PC-3 (cell line): ENCODE measurements at regions not wholly inside any gene's neighbourhood (a gene's known extent, or its start where the extent isn't known, plus 50 kb on each side); places are given as distances from the start of the nearest gene placed in this dataset.

Experiments
- ATAC-seq: fragments of 200-7000 bp; cut with Tn5 transposase; 2 replicates; pipeline ENCODE4 v1.9.1; 2020; ENCODE audit warnings: mild to moderate bottlenecking, moderate library complexity
- BruUV-seq: library from RNA; stranded (reverse); fragments of 400-500 nt; replicated peaks from 2 replicates; lab custom pipeline; 2021; lab: Mats Ljungman, UMichigan
- CTCF ChIA-PET: fragments of 300-600 bp; sonication (Branson Sonifier 250); formaldehyde crosslinking; loops from one replicate; lab custom pipeline; 2022; ENCODE audit warnings: antibody characterized with exemption; lab: Charles Lee
- POLR2A ChIA-PET: fragments of 300-600 bp; sonication (Branson Sonifier 250); formaldehyde crosslinking; loops from one replicate; lab custom pipeline; 2022; ENCODE audit warnings: antibody characterized with exemption; ENCODE audit not compliant: unreplicated experiment; lab: Charles Lee
- DNase-seq: peaks from one replicate; pipeline ENCODE4 v3.0.0-alpha.2; 2015
- H2AFZ ChIP-seq: fragments of 300-600 bp; sonication (generic); 2 replicates; pipeline ENCODE4 v1.6.0; 2016; ENCODE audit warnings: antibody characterized with exemption, low read length
- H3F3A ChIP-seq: fragments of 300-600 bp; sonication (generic); one replicate; pipeline ENCODE4 v1.6.0; 2017; ENCODE audit warnings: antibody characterized with exemption, low read length, control low read depth, mild to moderate bottlenecking; ENCODE audit not compliant: unreplicated experiment
- H3K27ac ChIP-seq: fragments of 300-600 bp; sonication (generic); 2 replicates; pipeline ENCODE4 v1.5.1; 2016; ENCODE audit warnings: mild to moderate bottlenecking, low read length
- H3K27me3 ChIP-seq: fragments of 300-600 bp; sonication (generic); 2 replicates; pipeline ENCODE4 v1.6.1; 2016; ENCODE audit warnings: low read length, mixed read lengths
- H3K36me3 ChIP-seq: fragments of 300-600 bp; sonication (generic); 2 replicates; pipeline ENCODE4 v1.6.1; 2016; ENCODE audit warnings: low read depth, mixed run types, low read length, mixed read lengths
- H3K4me1 ChIP-seq: fragments of 300-600 bp; sonication (generic); 2 replicates; pipeline ENCODE4 v1.5.1; 2016; ENCODE audit warnings: low read length; ENCODE audit not compliant: insufficient read depth
- H3K4me2 ChIP-seq: fragments of 300-600 bp; sonication (generic); 2 replicates; pipeline ENCODE4 v1.6.0; 2016; ENCODE audit warnings: low read length
- H3K4me3 ChIP-seq: fragments of 300-600 bp; sonication (generic); 2 replicates; pipeline ENCODE4 v1.5.1; 2016; ENCODE audit warnings: mild to moderate bottlenecking, low read length, mixed read lengths
- H3K79me2 ChIP-seq: fragments of 300-600 bp; sonication (generic); 2 replicates; pipeline ENCODE4 v1.6.1; 2017; ENCODE audit warnings: low read length, mixed read lengths
- H3K9ac ChIP-seq: fragments of 300-600 bp; sonication (generic); 2 replicates; pipeline ENCODE4 v1.6.0; 2016; ENCODE audit warnings: mild to moderate bottlenecking, low read length
- H3K9me2 ChIP-seq: fragments of 300-600 bp; sonication (generic); replicated peaks from 2 replicates; pipeline ENCODE4 v1.6.1; 2016; ENCODE audit warnings: mixed run types, low read length, mixed read lengths
- H3K9me3 ChIP-seq: fragments of 300-600 bp; sonication (generic); 2 replicates; pipeline ENCODE4 v1.6.1; 2016; ENCODE audit warnings: low read length, mixed read lengths
- H4K20me1 ChIP-seq: fragments of 300-600 bp; sonication (generic); 2 replicates; pipeline ENCODE4 v1.6.1; 2016; ENCODE audit warnings: low read length, mixed read lengths
- CTCF ChIP-seq: fragments of 300-600 bp; sonication (generic); conservative IDR thresholded peaks from 2 replicates; pipeline ENCODE4 v1.5.1; 2017; ENCODE audit warnings: antibody characterized with exemption, low read depth, mild to moderate bottlenecking, low read length
- EZH2 ChIP-seq: fragments of 300-600 bp; sonication (generic); IDR thresholded peaks from one replicate; pipeline ENCODE4 v1.6.1; 2017; ENCODE audit warnings: antibody characterized with exemption, mild to moderate bottlenecking, low read length; ENCODE audit not compliant: unreplicated experiment
- EZH2phosphoT487 ChIP-seq: fragments of 300-600 bp; sonication (generic); IDR thresholded peaks from 2 replicates; pipeline ENCODE4 v1.6.1; 2018; ENCODE audit warnings: mild to moderate bottlenecking, antibody characterized with exemption, low read length, borderline replicate concordance
- intact Hi-C: fragments of 100-400 bp; cut with micrococcal nuclease; formaldehyde crosslinking; loops from 2 replicates; pipeline ENCODE4 v1.9.0; 2023

GRCh38 chr15:29456964-29457363 is 187.3 kb upstream of the NSMCE3 start:
- Histone ChIP-seq H3K4me3 (no peak overlapping the region), H3K36me3 (no peaks in the 10 kb centered on the region), H3K4me2 (no peak overlapping the region), H3K9me3 (no peaks in the 10 kb centered on the region), H3K9me2 (no peaks in the 10 kb centered on the region), H3K27me3 (peaks cover 18% of the 10 kb centered on the region), H3K27ac (no peak overlapping the region), H3K9ac (no peak overlapping the region), H3F3A (no peaks in the 10 kb centered on the region), H3K79me2 (no peaks in the 10 kb centered on the region), H3K4me1 (peaks cover 14% of the 10 kb centered on the region), H4K20me1 (no peaks in the 10 kb centered on the region), H2AFZ (no peak overlapping the region)
- ChIA-PET POLR2A (interaction anchor here (0.7 kb wide), 1 partner anchor 260 kb away, joined by 3 read pairs; no protein-coding TSS in a partner anchor), CTCF (no interaction called here)
- no TSS peak for BruUV-seq
- intact Hi-C loops: loop anchor here (10.0 kb wide), 1 partner anchor 108 kb away; no protein-coding TSS in a partner anchor
- no peak for DNase-seq
- ATAC-seq: no peak
- TF ChIP-seq EZH2phosphoT487: no peak
- TF ChIP-seq EZH2: no peak
- no peak for TF ChIP-seq CTCF

- no peaks in the 10 kb centered on the region for H3K36me3 ChIP-seq
- no TSS peak for BruUV-seq
Observed at GRCh38 chr15:29456255-29456654, 186.6 kb upstream of the NSMCE3 start.

More at GRCh38 chr15:29456255-29456654, 186.6 kb upstream of the NSMCE3 start:
- Histone ChIP-seq H3K4me1 (peaks cover 14% of the 10 kb centered on the region), H4K20me1 (no peaks in the 10 kb centered on the region), H3K4me3 (no peak overlapping the region), H2AFZ (no peak overlapping the region), H3K9me3 (no peaks in the 10 kb centered on the region), H3K27me3 (peaks cover 18% of the 10 kb centered on the region), H3K9ac (no peak overlapping the region), H3K9me2 (no peaks in the 10 kb centered on the region), H3F3A (no peaks in the 10 kb centered on the region), H3K27ac (no peak overlapping the region), H3K4me2 (no peak overlapping the region), H3K79me2 (no peaks in the 10 kb centered on the region)
- DNase-seq (no peak), ATAC-seq (no peak)
- CTCF ChIA-PET: no interaction called here
- no peak for TF ChIP-seq CTCF
- no peak for TF ChIP-seq EZH2phosphoT487
- TF ChIP-seq EZH2: no peak
- intact Hi-C loops: loop anchor here (10.0 kb wide), 1 partner anchor 109 kb away; no protein-coding TSS in a partner anchor
- POLR2A ChIA-PET: interaction anchor here (0.7 kb wide), 1 partner anchor 259 kb away, joined by 3 read pairs; no protein-coding TSS in a partner anchor
